ENCODE measurements at regions not wholly inside any gene's neighbourhood (a gene's known extent, or its start where the extent isn't known, plus 50 kb on each side); places are given as distances from the start of the nearest gene placed in this dataset.

DNA sequence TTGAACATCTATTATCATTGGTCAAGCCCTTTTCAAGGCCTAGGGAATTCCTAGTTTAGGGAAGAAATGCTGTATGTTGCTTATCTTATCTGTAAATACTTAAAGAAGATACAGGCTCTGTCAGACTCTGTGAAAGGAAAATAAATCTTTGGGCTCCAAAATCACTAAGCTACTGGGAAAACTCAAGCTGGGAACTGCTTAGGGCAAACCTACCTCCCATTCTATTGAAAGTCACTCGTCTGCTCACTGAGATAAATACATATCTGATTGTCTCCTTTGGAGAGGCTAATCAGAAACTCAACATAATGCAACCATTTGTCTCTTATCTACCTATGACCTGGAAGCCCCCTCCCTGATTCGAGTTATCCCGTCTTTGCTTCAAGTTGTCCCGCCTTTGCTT, 108.6 kb upstream of the NDST4 start:
- ChIA-PET CTCF (no interaction called here), POLR2A (no interaction called here)
- ATAC-seq (ENCODE audit: poor library complexity) (no peak), DNase-seq (no peak)
- intact Hi-C loops (cut with DNase I, micrococcal nuclease), result no loop called here
- Histone ChIP-seq H3K4me3 (ENCODE audit: low read length) (no peak overlapping the region), H3K4me1 (ENCODE audit: insufficient read depth, low read length) (no peaks in the 10 kb centered on the region), H3K36me3 (ENCODE audit: insufficient read depth, low read length) (no peaks in the 10 kb centered on the region), H3K27me3 (ENCODE audit: control insufficient read depth in 1 of 2, insufficient read depth in 2 of 2, low read length in 2 of 2) (no peaks in the 10 kb centered on the region), H3K27ac (ENCODE audit: low read depth in 1 of 2, low read length in 2 of 2) (no peak overlapping the region), H3K9me3 (ENCODE audit: control insufficient read depth in 1 of 2, insufficient read depth in 1 of 2, low read length in 2 of 2) (no peaks in the 10 kb centered on the region)
- no peak overlapping the region for H3K27ac Mint-ChIP-seq
- H3K9me3 Mint-ChIP-seq, result no peaks in the 10 kb centered on the region
- no peaks in the 10 kb centered on the region for H3K4me1 Mint-ChIP-seq (ENCODE audit: low read depth)
- no peaks in the 10 kb centered on the region for H3K27me3 Mint-ChIP-seq
- no peaks in the 10 kb centered on the region for H3K36me3 Mint-ChIP-seq (ENCODE audit: low read depth)
- no peak for TF ChIP-seq CTCF (IDR thresholded peaks at IDR 0.05)
- H3K4me3 Mint-ChIP-seq, result no peak overlapping the region

GRCh38 chr4:115219862-115220261, 106.4 kb upstream of the NDST4 start:
- H3K27ac ChIP-seq (ENCODE audit: low read depth in 1 of 2, low read length in 2 of 2), result no peak overlapping the region
- no peaks in the 10 kb centered on the region for H3K36me3 ChIP-seq (ENCODE audit: insufficient read depth, low read length)
- Mint-ChIP-seq H3K27ac (no peak overlapping the region), H3K9me3 (no peaks in the 10 kb centered on the region), H3K4me3 (no peak overlapping the region), H3K36me3 (ENCODE audit: low read depth) (no peaks in the 10 kb centered on the region), H3K4me1 (ENCODE audit: low read depth) (no peaks in the 10 kb centered on the region), H3K27me3 (no peaks in the 10 kb centered on the region)
- H3K4me1 ChIP-seq (ENCODE audit: insufficient read depth, low read length), result no peaks in the 10 kb centered on the region
- POLR2A ChIA-PET, result no interaction called here
- no peaks in the 10 kb centered on the region for H3K27me3 ChIP-seq (ENCODE audit: control insufficient read depth in 1 of 2, insufficient read depth in 2 of 2, low read length in 2 of 2)
- no peak for ATAC-seq (ENCODE audit: poor library complexity)
- no peak for TF ChIP-seq CTCF (IDR thresholded peaks at IDR 0.05)
- CTCF ChIA-PET, result no interaction called here
- no peak for DNase-seq
- no peak overlapping the region for H3K4me3 ChIP-seq (ENCODE audit: low read length)
- H3K9me3 ChIP-seq (ENCODE audit: control insufficient read depth in 1 of 2, insufficient read depth in 1 of 2, low read length in 2 of 2), result no peaks in the 10 kb centered on the region
- intact Hi-C loops (cut with DNase I, micrococcal nuclease), result no loop called here

DNA sequence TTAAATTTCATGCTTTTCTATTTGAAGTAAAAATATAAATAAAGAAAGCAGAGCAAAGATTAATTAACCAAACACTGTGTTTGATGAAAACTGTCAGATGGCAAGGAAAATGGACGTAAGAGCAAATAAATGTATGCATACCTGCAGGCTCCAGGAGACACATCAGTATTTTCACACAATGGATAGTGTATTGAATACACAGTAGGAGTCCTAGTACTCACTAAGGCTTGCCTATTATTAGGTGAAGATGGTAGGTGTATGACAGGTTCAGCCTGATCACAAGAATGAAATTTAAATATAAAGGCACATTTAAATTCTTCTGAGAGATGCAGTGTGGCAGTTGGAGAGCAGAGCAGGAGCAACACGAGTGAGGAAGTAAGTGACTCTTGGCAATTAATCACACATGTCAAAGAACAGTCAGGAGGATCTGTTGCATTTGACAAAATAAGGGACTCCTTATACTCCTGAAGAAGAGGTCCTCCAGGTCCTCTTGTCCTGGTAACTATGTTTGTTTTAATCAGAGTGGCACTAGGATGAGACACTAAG, 106.0 kb upstream of the NDST4 start:
- H3K27ac Mint-ChIP-seq, result no peak overlapping the region
- Histone ChIP-seq H3K4me3 (ENCODE audit: low read length) (no peak overlapping the region), H3K9me3 (ENCODE audit: control insufficient read depth in 1 of 2, insufficient read depth in 1 of 2, low read length in 2 of 2) (no peaks in the 10 kb centered on the region), H3K27me3 (ENCODE audit: control insufficient read depth in 1 of 2, insufficient read depth in 2 of 2, low read length in 2 of 2) (no peaks in the 10 kb centered on the region), H3K27ac (ENCODE audit: low read depth in 1 of 2, low read length in 2 of 2) (no peak overlapping the region), H3K4me1 (ENCODE audit: insufficient read depth, low read length) (no peaks in the 10 kb centered on the region), H3K36me3 (ENCODE audit: insufficient read depth, low read length) (no peaks in the 10 kb centered on the region)
- H3K27me3 Mint-ChIP-seq, result no peaks in the 10 kb centered on the region
- no peaks in the 10 kb centered on the region for H3K36me3 Mint-ChIP-seq (ENCODE audit: low read depth)
- POLR2A ChIA-PET, result no interaction called here
- H3K4me3 Mint-ChIP-seq, result no peak overlapping the region
- ATAC-seq (ENCODE audit: poor library complexity) (no peak), DNase-seq (no peak)
- no peaks in the 10 kb centered on the region for H3K4me1 Mint-ChIP-seq (ENCODE audit: low read depth)
- intact Hi-C loops (cut with DNase I, micrococcal nuclease), result no loop called here
- no peaks in the 10 kb centered on the region for H3K9me3 Mint-ChIP-seq
- TF ChIP-seq CTCF (IDR thresholded peaks at IDR 0.05), result no peak
- CTCF ChIA-PET, result no interaction called here
